Stimulated activated naive CD8-positive, alpha-beta T cell treated with anti-CD3 and anti-CD28 coated beads, Interleukin-15, Interleukin-2, amounts not matched to agents 100 U/mL and 50 U/mL, for 24 hours (primary cell): ENCODE measurements at regions not wholly inside any gene's neighbourhood (a gene's known extent, or its start where the extent isn't known, plus 50 kb on each side); places are given as distances from the start of the nearest gene placed in this dataset.

Source experiments
- ATAC-seq: fragments of 150-1000 bp; cut with Tn5 transposase; one replicate; pipeline ENCODE4 v1.10.0; 2021
- DNase-seq: peaks from one replicate; pipeline ENCODE4 v3.0.0; 2021

DNA sequence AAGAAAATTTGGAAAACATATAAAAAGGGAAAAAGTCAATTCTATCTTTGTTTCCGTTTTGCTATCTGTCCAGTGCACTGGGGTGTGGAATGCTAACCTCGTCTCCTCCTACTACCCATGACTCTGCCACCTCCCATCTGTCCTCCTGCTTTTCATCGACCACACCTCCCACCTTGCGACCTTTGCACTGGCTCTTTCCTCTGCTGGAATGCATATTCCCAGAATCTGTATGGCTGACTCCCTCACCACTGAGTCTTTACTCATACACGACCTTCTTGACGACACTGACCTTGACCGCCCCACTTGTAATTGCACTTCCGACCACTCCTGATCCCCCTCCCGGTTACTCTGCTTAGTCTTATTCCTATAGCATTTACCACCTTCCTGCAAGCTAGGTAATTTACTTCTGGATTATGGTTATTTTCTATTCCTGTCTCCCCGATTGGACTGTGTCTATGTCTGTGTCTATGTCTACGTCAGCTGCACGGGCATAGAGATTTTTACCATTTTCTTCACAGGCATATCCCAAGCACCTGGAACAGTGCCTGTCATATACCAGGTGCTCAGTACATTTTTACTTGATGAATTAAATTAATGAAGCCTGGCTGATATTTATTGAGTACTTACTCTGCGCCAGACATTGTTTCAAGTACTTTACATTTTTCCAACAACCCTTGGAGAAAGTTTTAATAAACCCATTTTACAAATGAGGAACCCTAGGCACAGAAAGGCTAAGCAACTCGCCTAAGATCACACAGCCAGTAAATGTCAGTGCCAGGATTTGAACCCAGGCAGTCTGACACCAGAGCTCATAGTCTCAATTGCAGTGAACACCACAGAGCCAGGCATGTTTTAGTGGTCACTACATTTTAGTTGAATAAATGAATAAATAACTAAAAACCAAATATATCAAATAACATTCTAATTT, 54.0 kb upstream of the SLC22A11 start:
- ATAC-seq (no peak), DNase-seq (no peak)

DNA sequence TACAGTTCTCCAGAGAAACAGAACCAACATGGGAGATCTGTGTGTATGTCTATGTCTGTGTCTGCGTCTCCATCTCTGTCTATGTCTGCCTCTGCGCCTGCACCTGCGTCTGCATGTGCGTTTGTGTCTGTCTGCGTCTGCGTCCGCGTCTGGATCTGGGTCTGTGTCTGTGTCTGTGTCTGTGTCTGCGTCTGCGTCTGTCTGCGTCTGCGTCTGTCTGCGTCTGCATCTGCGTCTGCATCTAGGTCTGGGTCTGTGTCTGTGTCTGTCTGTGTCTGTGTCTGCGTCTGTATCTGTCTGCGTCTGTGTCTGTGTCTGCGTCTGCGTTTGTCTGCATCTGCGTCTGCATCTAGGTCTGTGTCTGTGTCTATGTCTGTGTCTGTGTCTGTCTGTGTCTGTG, 53.1 kb upstream of the SLC22A11 start:
- DNase-seq, result no peak

DNA sequence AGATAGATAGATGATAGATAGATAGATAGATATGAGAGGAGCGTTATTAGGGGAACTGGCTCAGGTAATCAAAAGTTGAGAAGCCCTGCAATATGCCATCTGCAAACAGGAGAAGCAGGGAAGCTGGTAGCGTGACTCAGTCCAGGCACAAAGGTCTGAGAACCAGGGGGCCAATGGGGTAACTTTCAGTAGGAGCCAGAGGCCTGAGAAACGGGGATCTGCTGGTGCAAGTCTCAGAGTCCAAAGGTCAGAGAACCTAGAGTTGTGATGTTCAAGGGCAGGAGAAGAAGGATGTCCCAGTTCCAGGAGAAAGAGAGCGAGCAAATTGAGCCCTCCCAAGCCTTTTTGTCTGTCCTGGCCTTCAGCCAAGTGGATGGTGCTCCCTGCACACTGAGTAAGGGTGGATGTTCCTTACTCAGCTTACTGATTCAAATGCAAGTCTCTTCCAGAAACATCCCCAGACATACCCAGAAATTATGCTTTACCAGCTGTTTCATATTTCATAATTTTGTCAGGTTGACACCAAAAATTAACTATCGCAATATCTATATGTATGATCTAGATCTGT, 52.5 kb upstream of the SLC22A11 start:
- ATAC-seq, result no peak
- no peak for DNase-seq

More for the DNA sequence above, 53.1 kb upstream of the SLC22A11 start:
- no peak for ATAC-seq

GRCh38 chr11:64504999-64505398, 50.7 kb upstream of the SLC22A11 start:
- ATAC-seq (no peak), DNase-seq (no peak)
